NCI-H2107 (cell line): ENCODE measurements at regions not wholly inside any gene's neighbourhood (a gene's known extent, or its start where the extent isn't known, plus 50 kb on each side); places are given as distances from the start of the nearest gene placed in this dataset.
"Not testable (repeated sequence)": the region's sequence is repeated elsewhere in the genome, so short reads cannot be mapped to it uniquely, and the experiment has no call there.

ENCODE experiments used
- DNase-seq: peaks from one replicate; lab custom pipeline; 2025; lab: John Stamatoyannopoulos, UW

- DNase-seq = no peak
Measured at GRCh38 chr10:21405981-21406380, 119.5 kb downstream of the SKIDA1 start.

GRCh38 chr10:21403256-21404015 lies 122.0 kb downstream of the SKIDA1 start:
- DNase-seq = no peak

- DNase-seq = no peak
Measured at GRCh38 chr10:21402606-21403083, 122.8 kb downstream of the SKIDA1 start.

GRCh38 chr10:21401196-21401595 lies 124.3 kb downstream of the SKIDA1 start:
- no peak for DNase-seq

- DNase-seq = no peak
Measured at GRCh38 chr10:21399392-21400035, 126.0 kb downstream of the SKIDA1 start.

GRCh38 chr10:21398563-21399231 lies 126.8 kb downstream of the SKIDA1 start:
- DNase-seq = no peak

GRCh38 chr10:21396889-21397288 lies 128.6 kb downstream of the SKIDA1 start:
- DNase-seq = no peak

GRCh38 chr10:21393931-21394330 lies 131.6 kb downstream of the SKIDA1 start:
- no peak for DNase-seq

- DNase-seq = no peak
Measured at GRCh38 chr10:21388589-21388988, 136.9 kb downstream of the SKIDA1 start.

GRCh38 chr10:21387868-21388267 lies 137.6 kb downstream of the SKIDA1 start:
- DNase-seq = no peak

- DNase-seq = no peak
Measured at GRCh38 chr10:21385996-21386585, 139.4 kb downstream of the SKIDA1 start.

- no peak for DNase-seq
Measured at GRCh38 chr10:21385536-21385935, 139.9 kb downstream of the SKIDA1 start.

GRCh38 chr10:21379143-21379542 lies 146.3 kb downstream of the SKIDA1 start:
- no peak for DNase-seq

GRCh38 chr10:21375274-21375673 lies 150.2 kb downstream of the SKIDA1 start:
- DNase-seq = not testable (repeated sequence)

- not testable (repeated sequence) for DNase-seq
Measured at GRCh38 chr10:21373881-21374280, 151.6 kb downstream of the SKIDA1 start.

- no peak for DNase-seq
Measured at GRCh38 chr10:21372651-21373410, 152.7 kb downstream of the SKIDA1 start.

GRCh38 chr10:21369697-21370096 lies 155.8 kb downstream of the SKIDA1 start:
- DNase-seq = no peak

- no peak for DNase-seq
Measured at GRCh38 chr10:21368728-21369425, 156.6 kb downstream of the SKIDA1 start.

- DNase-seq = no peak
Measured at GRCh38 chr10:21368022-21368582, 157.4 kb downstream of the SKIDA1 start.

GRCh38 chr10:21366108-21366507 lies 159.4 kb downstream of the SKIDA1 start:
- not testable (repeated sequence) for DNase-seq
